HG03097 (cell line): ENCODE measurements at regions not wholly inside any gene's neighbourhood (a gene's known extent, or its start where the extent isn't known, plus 50 kb on each side); places are given as distances from the start of the nearest gene placed in this dataset.

Experiments
- ATAC-seq: cut with Tn5 transposase; IDR thresholded peaks from one replicate; pipeline ENCODE4 v1.9.1; 2021; ENCODE audit not compliant: unreplicated experiment, low FRiP score

DNA sequence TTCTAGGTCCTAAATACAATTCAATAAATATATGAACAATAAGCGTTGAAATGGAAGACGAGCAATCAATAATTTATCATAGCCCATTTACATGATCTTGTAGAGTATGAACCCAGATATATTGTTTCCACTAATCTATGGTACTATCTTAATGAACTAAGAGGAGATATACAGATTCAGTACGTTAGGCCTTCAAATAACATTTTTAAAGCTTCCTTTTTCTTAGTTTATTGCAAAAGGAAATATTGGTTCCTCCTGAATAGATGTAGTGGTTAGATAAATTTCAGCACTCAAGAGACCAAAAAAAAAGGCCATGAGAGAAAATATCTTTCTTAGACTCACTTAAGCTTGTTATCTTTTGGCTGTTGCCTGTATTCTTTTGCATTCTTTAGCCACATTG is 147.5 kb upstream of the PITX2 start:
- no peak for ATAC-seq

DNA sequence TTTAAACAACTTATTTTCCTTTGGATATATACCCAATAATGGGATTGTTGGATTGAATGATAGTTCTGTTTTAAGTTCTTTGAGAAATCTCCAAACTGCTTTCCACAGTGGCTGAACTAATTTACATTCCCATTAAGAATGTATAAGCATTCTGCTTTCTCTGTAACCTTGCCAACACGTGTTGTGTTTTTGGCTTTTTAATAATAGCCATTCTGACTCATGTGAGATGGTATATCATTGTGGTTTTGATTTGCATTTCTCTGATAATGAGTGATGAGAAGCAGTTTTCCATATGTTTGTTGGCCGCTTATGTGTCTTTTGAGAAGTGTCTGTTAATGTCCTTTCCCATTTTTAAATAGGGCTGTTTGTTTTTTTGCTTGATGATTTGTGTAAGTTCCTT is 155.6 kb upstream of the PITX2 start:
- no peak for ATAC-seq

GRCh38 chr4:110780538-110780937 is 157.7 kb upstream of the PITX2 start:
- ATAC-seq = no peak

GRCh38 chr4:110781944-110782343 is 159.1 kb upstream of the PITX2 start:
- ATAC-seq = no peak

GRCh38 chr4:110787109-110787508 is 164.2 kb upstream of the PITX2 start:
- ATAC-seq = no peak

GRCh38 chr4:110787707-110788106 is 164.8 kb upstream of the PITX2 start:
- no peak for ATAC-seq

GRCh38 chr4:110788302-110788701 is 165.4 kb upstream of the PITX2 start:
- no peak for ATAC-seq

DNA sequence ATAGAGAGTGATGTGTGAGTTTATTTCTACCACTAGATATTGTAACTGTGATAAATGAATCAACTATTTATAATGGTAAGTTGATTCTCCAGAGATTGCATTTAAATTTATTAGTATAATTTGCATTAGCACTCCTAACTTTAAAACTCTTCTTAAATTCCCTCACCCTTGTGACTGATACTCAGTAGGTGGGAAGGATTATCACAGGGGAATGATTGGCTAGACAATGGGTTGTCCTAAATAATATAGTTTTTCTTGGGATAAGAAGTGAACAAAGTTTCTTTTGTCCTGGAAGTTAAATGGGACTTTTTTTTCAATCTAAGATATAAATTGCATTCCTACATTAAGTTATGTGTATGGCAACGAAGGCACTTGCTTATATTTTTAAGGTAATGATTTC is 169.2 kb upstream of the PITX2 start:
- ATAC-seq = no peak

DNA sequence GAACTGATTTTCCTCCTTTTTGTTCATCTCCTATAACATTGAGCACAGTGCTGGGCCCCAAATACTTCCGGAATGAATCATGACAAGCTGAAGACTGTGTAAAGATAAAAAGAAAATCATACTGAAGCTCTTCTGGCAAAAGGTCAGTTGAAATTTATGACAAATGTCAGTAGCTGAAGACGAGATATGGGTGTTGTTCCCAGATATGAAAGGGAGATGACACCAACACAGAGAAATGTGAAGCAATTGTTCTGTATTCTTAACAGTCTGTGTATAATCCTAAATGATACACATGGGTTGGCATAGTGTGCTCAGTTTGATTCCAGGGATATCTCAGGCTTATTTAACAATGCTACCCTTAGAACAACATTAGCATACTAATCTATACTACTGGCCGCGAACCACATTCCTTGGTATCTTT is 170.5 kb upstream of the PITX2 start:
- no peak for ATAC-seq

DNA sequence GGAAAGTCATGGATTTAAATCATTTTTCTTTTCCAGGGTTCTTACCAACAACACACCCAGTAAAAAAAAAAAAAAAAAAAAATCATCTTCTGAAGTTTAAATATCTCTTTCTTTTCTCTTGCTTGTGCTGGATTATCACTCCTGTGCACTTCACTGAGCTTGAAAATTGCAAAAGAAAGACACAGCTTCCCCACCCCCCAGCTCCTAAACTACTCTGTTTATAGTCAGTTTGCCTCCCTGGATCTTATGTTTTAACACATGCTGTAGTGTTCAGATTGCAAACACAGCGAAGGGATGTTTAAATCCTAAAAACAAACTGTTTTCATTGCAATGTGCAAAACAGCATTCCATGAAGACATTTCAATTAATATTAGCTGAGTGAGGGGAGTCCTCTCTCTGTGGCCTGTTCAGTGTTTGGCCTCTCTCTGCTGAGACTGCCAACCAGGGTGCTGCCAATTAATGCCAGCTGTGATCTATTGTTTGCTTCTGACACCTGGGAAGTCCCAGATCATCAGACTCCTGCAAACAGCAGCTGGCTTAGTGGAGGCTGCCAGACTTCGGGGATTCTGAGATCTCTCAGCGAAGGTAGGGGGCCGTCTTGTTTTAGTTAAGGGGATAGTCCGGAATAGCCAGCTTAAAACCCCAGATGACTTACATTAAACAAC is 171.1 kb upstream of the PITX2 start:
- no peak for ATAC-seq

GRCh38 chr4:110795971-110796370 is 173.1 kb upstream of the PITX2 start:
- no peak for ATAC-seq

DNA sequence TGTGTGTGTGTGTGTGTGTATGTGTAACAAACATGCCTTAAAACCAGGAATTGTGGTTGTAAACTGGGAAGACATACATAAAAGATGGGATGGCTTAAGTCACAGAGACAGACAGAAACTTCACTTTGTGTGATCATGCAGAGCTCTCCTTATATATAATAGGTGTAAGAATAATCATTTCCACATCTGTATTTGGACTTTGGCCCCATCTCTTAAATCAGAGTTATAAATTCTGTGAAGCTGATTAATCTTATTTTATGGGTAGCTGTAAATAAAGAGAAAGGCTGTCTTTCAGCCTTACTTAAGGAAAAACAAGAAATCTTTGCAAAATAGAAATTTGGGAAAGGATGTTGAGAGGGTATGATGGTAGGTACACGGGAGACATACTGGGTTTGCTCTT is 174.6 kb upstream of the PITX2 start:
- ATAC-seq = no peak

GRCh38 chr4:110798687-110799086 is 175.8 kb upstream of the PITX2 start:
- no peak for ATAC-seq

DNA sequence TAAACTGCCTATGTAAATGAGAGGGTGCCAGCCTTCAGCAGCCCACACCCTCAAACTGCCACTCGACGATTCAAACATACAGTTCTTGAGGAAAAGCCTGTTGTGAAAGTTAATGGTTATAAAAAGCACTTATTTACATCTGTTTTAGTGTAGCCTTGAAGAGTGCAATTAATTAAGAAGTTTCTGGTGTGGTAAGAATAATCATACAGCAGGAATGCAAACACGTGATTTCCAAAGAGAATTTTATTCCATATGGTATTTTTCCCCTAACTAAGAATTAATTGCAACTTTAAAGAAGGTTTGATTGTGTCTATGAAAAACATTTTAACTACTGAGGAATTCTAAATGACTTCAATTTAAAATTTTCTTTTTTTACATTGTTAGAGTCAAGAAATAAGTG is 176.3 kb upstream of the PITX2 start:
- ATAC-seq = no peak

GRCh38 chr4:110801591-110801990 is 178.7 kb upstream of the PITX2 start:
- no peak for ATAC-seq

GRCh38 chr4:110808351-110808878 is 185.5 kb upstream of the PITX2 start:
- ATAC-seq = peak; percentile 87

DNA sequence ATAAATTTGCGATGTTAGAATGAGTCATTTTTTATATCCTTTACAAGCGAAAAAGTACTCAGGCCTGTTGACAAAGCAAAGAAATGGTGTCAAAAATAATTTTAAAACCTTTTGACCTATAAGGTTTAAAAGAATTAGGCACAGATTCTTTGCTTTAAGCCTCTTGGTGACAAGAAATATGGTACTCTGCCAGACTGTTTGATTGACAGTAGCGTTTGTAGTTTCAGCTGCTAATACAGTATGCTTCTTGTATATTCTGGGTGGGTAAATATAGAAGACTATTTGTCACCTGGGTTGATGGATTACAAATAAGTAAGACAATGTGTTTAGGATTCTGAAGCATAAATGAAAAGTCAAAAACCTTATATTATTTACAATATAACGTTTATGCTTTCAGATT is 193.1 kb upstream of the PITX2 start:
- no peak for ATAC-seq

DNA sequence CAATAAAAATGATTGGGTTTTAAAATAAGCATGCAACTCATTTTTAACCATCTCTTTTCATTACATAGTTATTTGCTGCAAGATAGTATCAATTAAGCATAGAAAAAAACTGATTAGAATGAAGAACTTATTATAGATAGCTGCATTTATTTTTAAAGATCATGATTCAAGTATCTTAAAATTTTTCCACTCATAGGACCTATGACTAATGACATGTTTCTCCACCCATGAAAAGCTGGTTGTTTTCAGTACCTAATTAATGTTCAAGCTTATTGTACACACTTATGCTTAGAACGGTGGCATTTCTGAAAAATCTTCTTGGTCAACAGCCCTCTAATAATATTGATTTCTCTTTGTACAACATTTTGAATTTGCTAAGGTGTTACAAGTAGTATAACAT is 193.5 kb upstream of the PITX2 start:
- ATAC-seq = no peak

DNA sequence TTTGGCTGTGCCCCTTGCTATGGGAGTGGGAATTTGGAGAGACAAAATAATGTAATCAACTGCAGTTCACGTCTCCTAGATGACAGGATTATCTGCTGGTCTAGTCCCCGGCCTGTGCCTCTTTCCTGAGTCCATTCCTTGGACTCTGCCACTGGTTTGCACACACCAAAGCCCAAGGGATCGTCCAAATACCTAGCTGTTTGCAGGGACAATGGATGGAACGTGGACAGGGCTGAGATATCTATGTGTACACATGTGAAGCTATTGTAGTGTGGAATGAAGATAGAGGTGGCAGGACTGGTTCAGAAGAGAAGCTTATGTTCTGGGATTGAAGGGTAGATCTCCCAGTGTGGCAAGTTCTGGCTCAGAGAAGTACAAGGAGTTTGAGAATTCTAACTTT is 198.3 kb upstream of the PITX2 start:
- ATAC-seq = no peak

GRCh38 chr4:110823251-110823650 is 200.4 kb upstream of the PITX2 start:
- ATAC-seq = no peak

GRCh38 chr4:110824344-110824743 is 201.5 kb upstream of the PITX2 start:
- no peak for ATAC-seq

- no peak for ATAC-seq
These were observed 203.8 kb upstream of the PITX2 start for GRCh38 chr4:110826656-110827055.

- no peak for ATAC-seq
These were observed 207.6 kb upstream of the PITX2 start for GRCh38 chr4:110830461-110830860.
